K562 (cell line): ENCODE measurements at regions not wholly inside any gene's neighbourhood (a gene's known extent, or its start where the extent isn't known, plus 50 kb on each side); places are given as distances from the start of the nearest gene placed in this dataset.

Source experiments
- ATF6 ChIP-seq: sonication (generic); formaldehyde crosslinking; IDR thresholded peaks from 2 replicates; pipeline ENCODE4 v1.4.0; 2020; ENCODE audit warnings: mild to moderate bottlenecking, missing genetic modification reagents
- CTCF ChIP-seq, 3 experiments: IDR thresholded peaks in 2 of 3; conservative IDR thresholded peaks in 1 of 3; 2 replicates each; pipeline ENCODE4 v1.5.1; 2011 to 2012; ENCODE audit warnings: low read length in 3 of 3, mild to moderate bottlenecking in 3 of 3, control low read depth in 2 of 3, improper control_type of control experiment in 1 of 3, inconsistent platforms in 1 of 3, low read depth in 1 of 3, mixed read lengths in 1 of 3, moderate library complexity in 1 of 3; ENCODE audit not compliant: insufficient read depth in 2 of 3
- GTF3C2 ChIP-seq: IDR thresholded peaks from 3 replicates; pipeline ENCODE4 v1.6.1; 2011; ENCODE audit warnings: borderline replicate concordance, mild to moderate bottlenecking, moderate library complexity; ENCODE audit not compliant: insufficient read length; ENCODE audit errors: extremely low read depth
- JUNB ChIP-seq: fragments of 450-650 bp; formaldehyde crosslinking; conservative IDR thresholded peaks from 2 replicates; pipeline ENCODE4 v1.4.0; 2020; ENCODE audit warnings: mild to moderate bottlenecking
- ZBTB12 ChIP-seq: fragments of 250-450 bp; sonication (Bioruptor Pico); IDR thresholded peaks from 2 replicates; pipeline ENCODE4 v1.4.0; 2020
- ZNF431 ChIP-seq: sonication (generic); formaldehyde crosslinking; IDR thresholded peaks from 2 replicates; pipeline ENCODE4 v1.8.0; 2022; ENCODE audit warnings: mild to moderate bottlenecking, missing genetic modification reagents
- ZNF583 ChIP-seq: fragments of 250-450 bp; sonication (Bioruptor Pico); IDR thresholded peaks from 2 replicates; pipeline ENCODE4 v1.4.0; 2020
- ZNF609 ChIP-seq: sonication (generic); formaldehyde crosslinking; IDR thresholded peaks from 2 replicates; pipeline ENCODE4 v1.8.1; 2023; ENCODE audit warnings: missing genetic modification reagents, mild to moderate bottlenecking, borderline replicate concordance
- ZNF695 ChIP-seq: fragments of 450-650 bp; formaldehyde crosslinking; IDR thresholded peaks from 2 replicates; pipeline ENCODE4 v1.4.0; 2020; ENCODE audit warnings: mild to moderate bottlenecking, moderate library complexity

- TF ChIP-seq ZNF609 (CRISPR knock-in tag) (no peak), ZNF431 (CRISPR knock-in tag) (no peak), JUNB (no peak), ZNF583 (CRISPR knock-in tag) (no peak), ZBTB12 (CRISPR knock-in tag) (no peak), ATF6 (CRISPR knock-in tag) (no peak), ZNF695 (CRISPR knock-in tag) (no peak), GTF3C2 (no peak), CTCF (IDR thresholded peaks at IDR 0.05 in 2 of 3, conservative IDR thresholded peaks at IDR 0.05 in 1 of 3; ENCODE audit: insufficient read depth in 2 of 3, low read depth in 1 of 3, low read length in 3 of 3) (no peak)
Measured at GRCh38 chr6:72466971-72467566, 154.8 kb upstream of the KCNQ5 start (continued).
